ENCODE measurements at regions not wholly inside any gene's neighbourhood (a gene's known extent, or its start where the extent isn't known, plus 50 kb on each side); places are given as distances from the start of the nearest gene placed in this dataset.

- DNase-seq (ENCODE audit: low read depth) = no peak
- no peak overlapping the region for H3K4me3 ChIP-seq (ENCODE audit: low read depth, low read length)
- TF ChIP-seq CTCF (IDR thresholded peaks at IDR 0.05; ENCODE audit: low read depth, low read length, missing control alignments) = no peak
- in situ Hi-C loops (cut with HindIII; ENCODE audit: low sequenced_read_pairs) = no loop called here
Measured at GRCh38 chr2:149920389-149920788, 332.8 kb upstream of the MMADHC start.

GRCh38 chr2:149915151-149915550 lies 327.6 kb upstream of the MMADHC start:
- TF ChIP-seq CTCF (IDR thresholded peaks at IDR 0.05; ENCODE audit: low read depth, low read length, missing control alignments) = no peak
- in situ Hi-C loops (cut with HindIII; ENCODE audit: low sequenced_read_pairs) = no loop called here
- H3K4me3 ChIP-seq (ENCODE audit: low read depth, low read length) = no peak overlapping the region
- no peak for DNase-seq (ENCODE audit: low read depth)

GRCh38 chr2:149908726-149909683 lies 321.4 kb upstream of the MMADHC start:
- H3K4me3 ChIP-seq (ENCODE audit: low read depth, low read length) = no peak overlapping the region
- DNase-seq (ENCODE audit: low read depth) = no peak
- in situ Hi-C loops (cut with HindIII; ENCODE audit: low sequenced_read_pairs) = no loop called here
- no peak for TF ChIP-seq CTCF (IDR thresholded peaks at IDR 0.05; ENCODE audit: low read depth, low read length, missing control alignments)

- no peak for TF ChIP-seq CTCF (IDR thresholded peaks at IDR 0.05; ENCODE audit: low read depth, low read length, missing control alignments)
- in situ Hi-C loops (cut with HindIII; ENCODE audit: low sequenced_read_pairs) = no loop called here
- no peak for DNase-seq (ENCODE audit: low read depth)
- H3K4me3 ChIP-seq (ENCODE audit: low read depth, low read length) = no peak overlapping the region
Measured at GRCh38 chr2:149906886-149907285, 319.3 kb upstream of the MMADHC start.

GRCh38 chr2:149904352-149905175 lies 317.0 kb upstream of the MMADHC start:
- H3K4me3 ChIP-seq (ENCODE audit: low read depth, low read length) = no peak overlapping the region
- no peak for TF ChIP-seq CTCF (IDR thresholded peaks at IDR 0.05; ENCODE audit: low read depth, low read length, missing control alignments)
- no peak for DNase-seq (ENCODE audit: low read depth)
- in situ Hi-C loops (cut with HindIII; ENCODE audit: low sequenced_read_pairs) = no loop called here

- TF ChIP-seq CTCF (IDR thresholded peaks at IDR 0.05; ENCODE audit: low read depth, low read length, missing control alignments) = no peak
- in situ Hi-C loops (cut with HindIII; ENCODE audit: low sequenced_read_pairs) = no loop called here
Measured at GRCh38 chr2:149903626-149904025, 316.1 kb upstream of the MMADHC start.

More at GRCh38 chr2:149903626-149904025, 316.1 kb upstream of the MMADHC start:
- H3K4me3 ChIP-seq (ENCODE audit: low read depth, low read length) = no peak overlapping the region
- no peak for DNase-seq (ENCODE audit: low read depth)

Measured in astrocyte of the cerebellum (primary cell).